WTC11 (cell line): ENCODE measurements at regions not wholly inside any gene's neighbourhood (a gene's known extent, or its start where the extent isn't known, plus 50 kb on each side); places are given as distances from the start of the nearest gene placed in this dataset.

Experiments used
- ATAC-seq: fragments of 200-7000 bp; cut with Tn5 transposase; 2 replicates; pipeline ENCODE4 v1.10.0; 2021; ENCODE audit warnings: mild to moderate bottlenecking, moderate library complexity
- CTCF ChIA-PET: fragments of 300-600 bp; sonication (Branson Sonifier 250); formaldehyde crosslinking; loops from one replicate; lab custom pipeline; 2021; ENCODE audit warnings: antibody characterized with exemption; lab: Charles Lee
- POLR2A ChIA-PET: fragments of 350-600 bp; sonication (Branson Sonifier 250); formaldehyde crosslinking; loops from one replicate; lab custom pipeline; 2021; ENCODE audit warnings: antibody characterized with exemption; lab: Charles Lee
- DNase-seq: peaks from one replicate; pipeline ENCODE4 v3.0.0; 2021; ENCODE audit warnings: low spot score
- H3K27ac Mint-ChIP-seq: 2 replicates; pipeline ENCODE4 v1.8.0; 2021; ENCODE audit warnings: mixed read lengths
- H3K27me3 Mint-ChIP-seq: 2 replicates; pipeline ENCODE4 v1.8.0; 2021; ENCODE audit warnings: low read depth, mild to moderate bottlenecking, moderate library complexity, mixed read lengths
- H3K36me3 Mint-ChIP-seq: 2 replicates; pipeline ENCODE4 v1.8.0; 2021; ENCODE audit warnings: mixed read lengths
- H3K4me1 Mint-ChIP-seq: 2 replicates; pipeline ENCODE4 v1.8.0; 2022; ENCODE audit warnings: mixed read lengths
- H3K4me3 Mint-ChIP-seq: 2 replicates; pipeline ENCODE4 v1.8.0; 2021; ENCODE audit warnings: mild to moderate bottlenecking, moderate library complexity, mixed read lengths
- H3K9me3 Mint-ChIP-seq: 2 replicates; pipeline ENCODE4 v1.8.0; 2021; ENCODE audit warnings: mixed read lengths
- CREM ChIP-seq: sonication (generic); formaldehyde crosslinking; IDR thresholded peaks from 2 replicates; pipeline ENCODE4 v1.8.1; 2022; ENCODE audit warnings: mild to moderate bottlenecking, missing genetic modification reagents, moderate library complexity
- ETV6 ChIP-seq: sonication (generic); formaldehyde crosslinking; IDR thresholded peaks from 2 replicates; pipeline ENCODE4 v1.8.1; 2022; ENCODE audit warnings: mild to moderate bottlenecking, missing genetic modification reagents
- GRHL2 ChIP-seq: fragments of 250-450 bp; sonication (Bioruptor Pico); IDR thresholded peaks from 2 replicates; pipeline ENCODE4 v1.8.0; 2022; ENCODE audit warnings: mild to moderate bottlenecking, moderate library complexity; ENCODE audit not compliant: insufficient replicate concordance, severe bottlenecking
- IRF1 ChIP-seq: sonication (generic); formaldehyde crosslinking; IDR thresholded peaks from 2 replicates; pipeline ENCODE4 v1.8.0; 2023; ENCODE audit warnings: missing genetic modification reagents
- IRF2 ChIP-seq: sonication (generic); formaldehyde crosslinking; IDR thresholded peaks from 2 replicates; pipeline ENCODE4 v1.8.0; 2022; ENCODE audit warnings: low read depth, missing genetic modification reagents, borderline replicate concordance
- NFATC4 ChIP-seq: fragments of 250-450 bp; sonication (Bioruptor Pico); IDR thresholded peaks from 2 replicates; pipeline ENCODE4 v1.9.0; 2021; ENCODE audit warnings: mild to moderate bottlenecking
- NFE2L1 ChIP-seq: sonication (generic); formaldehyde crosslinking; IDR thresholded peaks from 2 replicates; pipeline ENCODE4 v1.8.1; 2023; ENCODE audit warnings: missing genetic modification reagents
- NR1H2 ChIP-seq: sonication (generic); formaldehyde crosslinking; IDR thresholded peaks from 2 replicates; pipeline ENCODE4 v1.9.0; 2021; ENCODE audit warnings: mild to moderate bottlenecking, moderate library complexity, missing genetic modification reagents
- OVOL2 ChIP-seq: fragments of 250-450 bp; sonication (Bioruptor Pico); IDR thresholded peaks from 2 replicates; pipeline ENCODE4 v1.9.0; 2021; ENCODE audit warnings: mild to moderate bottlenecking, borderline replicate concordance
- RORB ChIP-seq: fragments of 250-450 bp; sonication (Bioruptor Pico); IDR thresholded peaks from 2 replicates; pipeline ENCODE4 v1.9.0; 2021; ENCODE audit warnings: mild to moderate bottlenecking
- ZBTB43 ChIP-seq: sonication (generic); formaldehyde crosslinking; IDR thresholded peaks from 2 replicates; pipeline ENCODE4 v1.8.1; 2023; ENCODE audit warnings: mild to moderate bottlenecking, missing genetic modification reagents
- ZNF219 ChIP-seq: sonication (generic); formaldehyde crosslinking; IDR thresholded peaks from 2 replicates; pipeline ENCODE4 v1.8.0; 2023; ENCODE audit warnings: missing genetic modification reagents, mild to moderate bottlenecking, borderline replicate concordance
- ZNF425 ChIP-seq: fragments of 250-450 bp; sonication (Bioruptor Pico); conservative IDR thresholded peaks from 2 replicates; pipeline ENCODE4 v1.9.0; 2021; ENCODE audit warnings: mild to moderate bottlenecking
- ZNF671 ChIP-seq: fragments of 250-450 bp; sonication (Bioruptor Pico); IDR thresholded peaks from 2 replicates; pipeline ENCODE4 v1.8.0; 2021; ENCODE audit warnings: mild to moderate bottlenecking
- TF ChIP-seq, protein P1 (sequence below): fragments of 250-450 bp; sonication (Bioruptor Pico); IDR thresholded peaks from 2 replicates; pipeline ENCODE4 v1.9.0; 2021; ENCODE audit warnings: mild to moderate bottlenecking
- TF ChIP-seq, protein P2 (sequence below): fragments of 250-450 bp; sonication (Bioruptor Pico); IDR thresholded peaks from 2 replicates; pipeline ENCODE4 v1.9.0; 2021; ENCODE audit warnings: mild to moderate bottlenecking, borderline replicate concordance
- TF ChIP-seq, protein P3 (sequence below): sonication (generic); formaldehyde crosslinking; IDR thresholded peaks from 2 replicates; pipeline ENCODE4 v1.8.1; 2022; ENCODE audit warnings: mild to moderate bottlenecking, missing genetic modification reagents, moderate library complexity, borderline replicate concordance
- TF ChIP-seq, protein P4 (sequence below): sonication (generic); formaldehyde crosslinking; IDR thresholded peaks from 2 replicates; pipeline ENCODE4 v1.8.1; 2022; ENCODE audit warnings: low read depth, missing genetic modification reagents, borderline replicate concordance
- TF ChIP-seq, protein P5 (sequence below): sonication (generic); formaldehyde crosslinking; IDR thresholded peaks from 2 replicates; pipeline ENCODE4 v1.8.1; 2022; ENCODE audit warnings: missing genetic modification reagents, borderline replicate concordance

DNA sequence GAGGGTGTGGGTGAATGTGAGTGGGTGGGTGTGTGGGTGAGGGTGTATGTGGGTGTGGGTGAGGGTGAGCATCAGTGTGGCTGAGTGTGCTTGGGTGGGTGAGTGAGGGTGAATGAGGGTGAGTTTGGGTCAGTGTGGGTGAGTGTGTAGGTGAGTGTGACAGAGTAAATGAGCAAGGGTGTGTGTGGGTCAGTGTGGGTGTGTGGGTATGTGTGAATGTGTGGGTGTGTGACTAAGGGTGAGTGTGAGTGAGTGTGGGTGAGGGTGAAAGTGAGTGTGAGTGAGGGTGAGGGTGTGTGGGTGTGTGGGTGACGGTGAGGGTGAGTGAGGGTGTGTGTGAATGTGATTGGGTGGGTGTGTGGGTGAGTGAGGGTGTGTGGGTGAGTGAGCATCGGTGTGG, 1676.7 kb upstream of the TENM3 start:
- ChIA-PET CTCF (no interaction called here), POLR2A (no interaction called here)
- Mint-ChIP-seq H3K4me1 (0 out of 2 replicates have a peak, but pooled peaks cover 1% of the 10 kb centered on the region), H3K9me3 (peaks cover 4% of the 10 kb centered on the region; the same call in 1 of the 2 replicates), H3K27me3 (no peaks in the 10 kb centered on the region), H3K27ac (no peak overlapping the region), H3K4me3 (no peak overlapping the region), H3K36me3 (no peaks in the 10 kb centered on the region)
- DNase-seq (no peak), ATAC-seq (no peak)
- TF ChIP-seq IRF1: no peak
- TF ChIP-seq, protein P1, sequence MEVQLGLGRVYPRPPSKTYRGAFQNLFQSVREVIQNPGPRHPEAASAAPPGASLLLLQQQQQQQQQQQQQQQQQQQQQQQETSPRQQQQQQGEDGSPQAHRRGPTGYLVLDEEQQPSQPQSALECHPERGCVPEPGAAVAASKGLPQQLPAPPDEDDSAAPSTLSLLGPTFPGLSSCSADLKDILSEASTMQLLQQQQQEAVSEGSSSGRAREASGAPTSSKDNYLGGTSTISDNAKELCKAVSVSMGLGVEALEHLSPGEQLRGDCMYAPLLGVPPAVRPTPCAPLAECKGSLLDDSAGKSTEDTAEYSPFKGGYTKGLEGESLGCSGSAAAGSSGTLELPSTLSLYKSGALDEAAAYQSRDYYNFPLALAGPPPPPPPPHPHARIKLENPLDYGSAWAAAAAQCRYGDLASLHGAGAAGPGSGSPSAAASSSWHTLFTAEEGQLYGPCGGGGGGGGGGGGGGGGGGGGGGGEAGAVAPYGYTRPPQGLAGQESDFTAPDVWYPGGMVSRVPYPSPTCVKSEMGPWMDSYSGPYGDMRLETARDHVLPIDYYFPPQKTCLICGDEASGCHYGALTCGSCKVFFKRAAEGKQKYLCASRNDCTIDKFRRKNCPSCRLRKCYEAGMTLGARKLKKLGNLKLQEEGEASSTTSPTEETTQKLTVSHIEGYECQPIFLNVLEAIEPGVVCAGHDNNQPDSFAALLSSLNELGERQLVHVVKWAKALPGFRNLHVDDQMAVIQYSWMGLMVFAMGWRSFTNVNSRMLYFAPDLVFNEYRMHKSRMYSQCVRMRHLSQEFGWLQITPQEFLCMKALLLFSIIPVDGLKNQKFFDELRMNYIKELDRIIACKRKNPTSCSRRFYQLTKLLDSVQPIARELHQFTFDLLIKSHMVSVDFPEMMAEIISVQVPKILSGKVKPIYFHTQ: no peak
- TF ChIP-seq GRHL2 (CRISPR knock-in tag): no peak
- no peak for TF ChIP-seq NR1H2
- TF ChIP-seq ZNF425 (CRISPR knock-in tag): no peak
- TF ChIP-seq NFATC4 (CRISPR knock-in tag): no peak
- no peak for TF ChIP-seq IRF2 (CRISPR knock-in tag)
- TF ChIP-seq, protein P2, sequence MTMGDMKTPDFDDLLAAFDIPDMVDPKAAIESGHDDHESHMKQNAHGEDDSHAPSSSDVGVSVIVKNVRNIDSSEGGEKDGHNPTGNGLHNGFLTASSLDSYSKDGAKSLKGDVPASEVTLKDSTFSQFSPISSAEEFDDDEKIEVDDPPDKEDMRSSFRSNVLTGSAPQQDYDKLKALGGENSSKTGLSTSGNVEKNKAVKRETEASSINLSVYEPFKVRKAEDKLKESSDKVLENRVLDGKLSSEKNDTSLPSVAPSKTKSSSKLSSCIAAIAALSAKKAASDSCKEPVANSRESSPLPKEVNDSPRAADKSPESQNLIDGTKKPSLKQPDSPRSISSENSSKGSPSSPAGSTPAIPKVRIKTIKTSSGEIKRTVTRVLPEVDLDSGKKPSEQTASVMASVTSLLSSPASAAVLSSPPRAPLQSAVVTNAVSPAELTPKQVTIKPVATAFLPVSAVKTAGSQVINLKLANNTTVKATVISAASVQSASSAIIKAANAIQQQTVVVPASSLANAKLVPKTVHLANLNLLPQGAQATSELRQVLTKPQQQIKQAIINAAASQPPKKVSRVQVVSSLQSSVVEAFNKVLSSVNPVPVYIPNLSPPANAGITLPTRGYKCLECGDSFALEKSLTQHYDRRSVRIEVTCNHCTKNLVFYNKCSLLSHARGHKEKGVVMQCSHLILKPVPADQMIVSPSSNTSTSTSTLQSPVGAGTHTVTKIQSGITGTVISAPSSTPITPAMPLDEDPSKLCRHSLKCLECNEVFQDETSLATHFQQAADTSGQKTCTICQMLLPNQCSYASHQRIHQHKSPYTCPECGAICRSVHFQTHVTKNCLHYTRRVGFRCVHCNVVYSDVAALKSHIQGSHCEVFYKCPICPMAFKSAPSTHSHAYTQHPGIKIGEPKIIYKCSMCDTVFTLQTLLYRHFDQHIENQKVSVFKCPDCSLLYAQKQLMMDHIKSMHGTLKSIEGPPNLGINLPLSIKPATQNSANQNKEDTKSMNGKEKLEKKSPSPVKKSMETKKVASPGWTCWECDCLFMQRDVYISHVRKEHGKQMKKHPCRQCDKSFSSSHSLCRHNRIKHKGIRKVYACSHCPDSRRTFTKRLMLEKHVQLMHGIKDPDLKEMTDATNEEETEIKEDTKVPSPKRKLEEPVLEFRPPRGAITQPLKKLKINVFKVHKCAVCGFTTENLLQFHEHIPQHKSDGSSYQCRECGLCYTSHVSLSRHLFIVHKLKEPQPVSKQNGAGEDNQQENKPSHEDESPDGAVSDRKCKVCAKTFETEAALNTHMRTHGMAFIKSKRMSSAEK: no peak
- no peak for TF ChIP-seq OVOL2 (CRISPR knock-in tag)

- POLR2A ChIA-PET: no interaction called here
- no peak overlapping the region for H3K27ac Mint-ChIP-seq
- ATAC-seq: no peak
These were observed 1676.1 kb upstream of the TENM3 start for GRCh38 chr4:180567080-180567479.

More at GRCh38 chr4:180567080-180567479, 1676.1 kb upstream of the TENM3 start:
- Mint-ChIP-seq H3K36me3 (no peaks in the 10 kb centered on the region), H3K4me1 (peaks cover 7% of the 10 kb centered on the region; the same call in 1 of the 2 replicates), H3K4me3 (no peak overlapping the region), H3K9me3 (peaks cover 4% of the 10 kb centered on the region; the same call in 1 of the 2 replicates), H3K27me3 (no peaks in the 10 kb centered on the region)
- DNase-seq: no peak
- CTCF ChIA-PET: no interaction called here
- TF ChIP-seq ZBTB43 (CRISPR knock-in tag) (no peak), RORB (no peak), ZNF671 (no peak), ETV6 (CRISPR knock-in tag) (no peak), GRHL2 (CRISPR knock-in tag) (no peak), CREM (CRISPR knock-in tag) (no peak), OVOL2 (CRISPR knock-in tag) (no peak), NFE2L1 (CRISPR knock-in tag) (no peak), ZNF219 (CRISPR knock-in tag) (no peak)
- TF ChIP-seq, protein P3, sequence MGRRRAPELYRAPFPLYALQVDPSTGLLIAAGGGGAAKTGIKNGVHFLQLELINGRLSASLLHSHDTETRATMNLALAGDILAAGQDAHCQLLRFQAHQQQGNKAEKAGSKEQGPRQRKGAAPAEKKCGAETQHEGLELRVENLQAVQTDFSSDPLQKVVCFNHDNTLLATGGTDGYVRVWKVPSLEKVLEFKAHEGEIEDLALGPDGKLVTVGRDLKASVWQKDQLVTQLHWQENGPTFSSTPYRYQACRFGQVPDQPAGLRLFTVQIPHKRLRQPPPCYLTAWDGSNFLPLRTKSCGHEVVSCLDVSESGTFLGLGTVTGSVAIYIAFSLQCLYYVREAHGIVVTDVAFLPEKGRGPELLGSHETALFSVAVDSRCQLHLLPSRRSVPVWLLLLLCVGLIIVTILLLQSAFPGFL (CRISPR knock-in tag): no peak
- TF ChIP-seq, protein P4, sequence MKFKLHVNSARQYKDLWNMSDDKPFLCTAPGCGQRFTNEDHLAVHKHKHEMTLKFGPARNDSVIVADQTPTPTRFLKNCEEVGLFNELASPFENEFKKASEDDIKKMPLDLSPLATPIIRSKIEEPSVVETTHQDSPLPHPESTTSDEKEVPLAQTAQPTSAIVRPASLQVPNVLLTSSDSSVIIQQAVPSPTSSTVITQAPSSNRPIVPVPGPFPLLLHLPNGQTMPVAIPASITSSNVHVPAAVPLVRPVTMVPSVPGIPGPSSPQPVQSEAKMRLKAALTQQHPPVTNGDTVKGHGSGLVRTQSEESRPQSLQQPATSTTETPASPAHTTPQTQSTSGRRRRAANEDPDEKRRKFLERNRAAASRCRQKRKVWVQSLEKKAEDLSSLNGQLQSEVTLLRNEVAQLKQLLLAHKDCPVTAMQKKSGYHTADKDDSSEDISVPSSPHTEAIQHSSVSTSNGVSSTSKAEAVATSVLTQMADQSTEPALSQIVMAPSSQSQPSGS (CRISPR knock-in tag): no peak
- TF ChIP-seq, protein P5, sequence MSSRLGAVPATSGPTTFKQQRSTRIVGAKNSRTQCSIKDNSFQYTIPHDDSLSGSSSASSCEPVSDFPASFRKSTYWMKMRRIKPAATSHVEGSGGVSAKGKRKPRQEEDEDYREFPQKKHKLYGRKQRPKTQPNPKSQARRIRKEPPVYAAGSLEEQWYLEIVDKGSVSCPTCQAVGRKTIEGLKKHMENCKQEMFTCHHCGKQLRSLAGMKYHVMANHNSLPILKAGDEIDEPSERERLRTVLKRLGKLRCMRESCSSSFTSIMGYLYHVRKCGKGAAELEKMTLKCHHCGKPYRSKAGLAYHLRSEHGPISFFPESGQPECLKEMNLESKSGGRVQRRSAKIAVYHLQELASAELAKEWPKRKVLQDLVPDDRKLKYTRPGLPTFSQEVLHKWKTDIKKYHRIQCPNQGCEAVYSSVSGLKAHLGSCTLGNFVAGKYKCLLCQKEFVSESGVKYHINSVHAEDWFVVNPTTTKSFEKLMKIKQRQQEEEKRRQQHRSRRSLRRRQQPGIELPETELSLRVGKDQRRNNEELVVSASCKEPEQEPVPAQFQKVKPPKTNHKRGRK (CRISPR knock-in tag): no peak
